Head of caudate nucleus (tissue), 42 donors: ENCODE measurements at regions not wholly inside any gene's neighbourhood (a gene's known extent, or its start where the extent isn't known, plus 50 kb on each side); places are given as distances from the start of the nearest gene placed in this dataset.

ENCODE experiments used
- DNase-seq, 42 donors: peaks; one replicate each; pipeline versions ENCODE4 v3.0.0 to v3.0.0-alpha.2; 2020 to 2021; ENCODE audit warnings: mixed read lengths in 7 of 42
- intact Hi-C: fragments of 100-400 bp; cut with DNase I; formaldehyde crosslinking; loops from one replicate; pipeline ENCODE4 v1.15.0; 2022

GRCh38 chr5:29770936-29771335 is 1422.5 kb upstream of the CDH6 start:
- intact Hi-C loops: no loop called here
- DNase-seq: no peak

GRCh38 chr5:29769474-29769873 is 1424.0 kb upstream of the CDH6 start:
- intact Hi-C loops: no loop called here
- DNase-seq: no peak

GRCh38 chr5:29758986-29759421 is 1434.5 kb upstream of the CDH6 start:
- DNase-seq: no peak

GRCh38 chr5:29750453-29750852 is 1443.0 kb upstream of the CDH6 start:
- intact Hi-C loops: no loop called here
- DNase-seq: no peak

More at GRCh38 chr5:29758986-29759421, 1434.5 kb upstream of the CDH6 start:
- intact Hi-C loops: no loop called here

- no peak for DNase-seq
- intact Hi-C loops: no loop called here
These were observed 1448.9 kb upstream of the CDH6 start for GRCh38 chr5:29744618-29745017.

- no peak for DNase-seq
These were observed 1472.5 kb upstream of the CDH6 start for GRCh38 chr5:29720954-29721353.

GRCh38 chr5:29719171-29719570 is 1474.3 kb upstream of the CDH6 start:
- DNase-seq: no peak
- intact Hi-C loops: no loop called here

More at GRCh38 chr5:29720954-29721353, 1472.5 kb upstream of the CDH6 start:
- intact Hi-C loops: no loop called here

GRCh38 chr5:29715167-29715566 is 1478.3 kb upstream of the CDH6 start:
- DNase-seq: no peak
- intact Hi-C loops: no loop called here

- intact Hi-C loops: no loop called here
- DNase-seq: no peak
These were observed 1490.6 kb upstream of the CDH6 start for GRCh38 chr5:29702875-29703274.

- DNase-seq: no peak
- intact Hi-C loops: no loop called here
These were observed 1491.9 kb upstream of the CDH6 start for GRCh38 chr5:29701600-29701999.

GRCh38 chr5:29697785-29698414 is 1495.6 kb upstream of the CDH6 start:
- peak in 2 of 42 donors; percentile 7 to 21 for DNase-seq
- intact Hi-C loops: no loop called here

GRCh38 chr5:29697278-29697677 is 1496.2 kb upstream of the CDH6 start:
- DNase-seq: no peak
- intact Hi-C loops: no loop called here

- intact Hi-C loops: no loop called here
- DNase-seq: no peak
These were observed 1520.8 kb upstream of the CDH6 start for GRCh38 chr5:29672678-29673077.

GRCh38 chr5:29662876-29663275 is 1530.6 kb upstream of the CDH6 start:
- DNase-seq: no peak
- intact Hi-C loops: no loop called here

- intact Hi-C loops: no loop called here
- no peak for DNase-seq
These were observed 1538.5 kb upstream of the CDH6 start for GRCh38 chr5:29654954-29655353.

GRCh38 chr5:29649321-29649720 is 1544.2 kb upstream of the CDH6 start:
- no peak for DNase-seq
- intact Hi-C loops: no loop called here

GRCh38 chr5:29642601-29643000 is 1550.9 kb upstream of the CDH6 start:
- intact Hi-C loops: no loop called here
- DNase-seq: no peak

GRCh38 chr5:29614206-29614605 is 1579.3 kb upstream of the CDH6 start:
- intact Hi-C loops: no loop called here
- DNase-seq: no peak

- no peak for DNase-seq
- intact Hi-C loops: no loop called here
These were observed 1605.2 kb upstream of the CDH6 start for GRCh38 chr5:29588236-29588635.

GRCh38 chr5:29587832-29588231 is 1605.7 kb upstream of the CDH6 start:
- intact Hi-C loops: no loop called here
- no peak for DNase-seq

GRCh38 chr5:29568028-29568427 is 1625.5 kb upstream of the CDH6 start:
- intact Hi-C loops: no loop called here
- no peak for DNase-seq

- DNase-seq: no peak
- intact Hi-C loops: no loop called here
These were observed 1631.9 kb upstream of the CDH6 start for GRCh38 chr5:29561564-29561963.
